Keratinocyte (primary cell): ENCODE measurements at regions not wholly inside any gene's neighbourhood (a gene's known extent, or its start where the extent isn't known, plus 50 kb on each side); places are given as distances from the start of the nearest gene placed in this dataset.

Source experiments
- DNase-seq: peaks from one replicate; pipeline ENCODE4 v3.0.0-alpha.2; 2011; ENCODE audit warnings: low read depth, missing footprints, low spot score
- FAIRE-seq: peaks from 2 replicates; lab custom pipeline; 2011; peaks lifted over from hg19 to GRCh38; lab: Jason Lieb, UNC
- H2AFZ ChIP-seq: 2 replicates; pipeline ENCODE4 v1.6.0; 2012; ENCODE audit warnings: low read length, control low read depth, inconsistent platforms; ENCODE audit not compliant: control insufficient read depth
- H3K27ac ChIP-seq: 2 replicates; pipeline ENCODE4 v1.5.1; 2011; ENCODE audit warnings: low read length; ENCODE audit not compliant: control insufficient read depth, insufficient read depth
- H3K27me3 ChIP-seq: 3 replicates; pipeline ENCODE4 v1.6.0; 2011; ENCODE audit warnings: low read length; ENCODE audit not compliant: control insufficient read depth, insufficient read depth; ENCODE audit errors: extremely low read depth
- H3K36me3 ChIP-seq, 2 experiments: 2 replicates in 1 of 2; 3 replicates in 1 of 2; pipeline ENCODE4 v1.5.1; 2011; ENCODE audit warnings: low read length in 2 of 2, mild to moderate bottlenecking in 1 of 2; ENCODE audit not compliant: control insufficient read depth in 2 of 2, insufficient read depth in 2 of 2; ENCODE audit errors: extremely low read depth in 1 of 2
- H3K4me1 ChIP-seq: 3 replicates; pipeline ENCODE4 v1.5.1; 2011; ENCODE audit warnings: low read length; ENCODE audit not compliant: control insufficient read depth, insufficient read depth; ENCODE audit errors: extremely low read depth
- H3K4me2 ChIP-seq: 3 replicates; pipeline ENCODE4 v1.6.0; 2011; ENCODE audit warnings: low read depth, low read length; ENCODE audit not compliant: control insufficient read depth, insufficient read depth; ENCODE audit errors: extremely low read depth
- H3K4me3 ChIP-seq, 3 experiments: fragments of 200-600 bp in 1 of 3; sonication (generic) in 1 of 3; 2 replicates in 2 of 3; 3 replicates in 1 of 3; pipeline ENCODE4 v1.5.1; 2011 to 2016; ENCODE audit warnings: low read length in 3 of 3, mild to moderate bottlenecking in 3 of 3, control low read depth in 2 of 3, inconsistent platforms in 1 of 3, low read depth in 1 of 3, mixed read lengths in 1 of 3, mixed run types in 1 of 3, moderate library complexity in 1 of 3; ENCODE audit not compliant: control insufficient read depth in 2 of 3, insufficient read depth in 2 of 3; ENCODE audit errors: extremely low read depth in 1 of 3
- H3K79me2 ChIP-seq: 2 replicates; pipeline ENCODE4 v1.6.0; 2012; ENCODE audit warnings: low read length; ENCODE audit not compliant: control insufficient read depth, insufficient read depth
- H3K9ac ChIP-seq: 3 replicates; pipeline ENCODE4 v1.6.0; 2011; ENCODE audit warnings: low read length; ENCODE audit not compliant: control insufficient read depth, insufficient read depth; ENCODE audit errors: extremely low read depth
- H3K9me1 ChIP-seq: 3 replicates; pipeline ENCODE4 v1.6.0; 2011; ENCODE audit warnings: low read length; ENCODE audit not compliant: control insufficient read depth, insufficient read depth; ENCODE audit errors: extremely low read depth
- H3K9me3 ChIP-seq: 2 replicates; pipeline ENCODE4 v1.5.1; 2012; ENCODE audit warnings: low read depth, low read length; ENCODE audit not compliant: control insufficient read depth
- H4K20me1 ChIP-seq: 3 replicates; pipeline ENCODE4 v1.6.0; 2011; ENCODE audit warnings: low read length; ENCODE audit not compliant: control insufficient read depth, insufficient read depth; ENCODE audit errors: extremely low read depth
- EZH2 ChIP-seq: IDR thresholded peaks from one replicate; pipeline ENCODE4 v1.6.1; 2012; ENCODE audit warnings: inconsistent platforms, mild to moderate bottlenecking, low read length, moderate library complexity
- dilution Hi-C: fragments of 300-500 bp; cut with MboI; formaldehyde crosslinking; loops from one replicate; pipeline ENCODE4 v1.7.0; 2020; ENCODE audit warnings: low sequenced_read_pairs; ENCODE audit not compliant: extremely low pct_ligation_motif_present
- TF ChIP-seq, protein P1 (sequence below), 3 experiments: IDR thresholded peaks in 1 of 3; conservative IDR thresholded peaks in 1 of 3; optimal IDR thresholded peaks in 1 of 3; 2 replicates in 2 of 3; 3 replicates in 1 of 3; pipeline versions ENCODE3 to v1.5.1; 2011; ENCODE audit warnings: low read length in 3 of 3, mild to moderate bottlenecking in 3 of 3, moderate library complexity in 2 of 3, control low read depth in 1 of 3, inconsistent platforms in 1 of 3; ENCODE audit not compliant: insufficient read depth in 2 of 3; ENCODE audit errors: extremely low read depth in 1 of 3

- FAIRE-seq (no peak), DNase-seq (no peak)
- no peak overlapping the region for H2AFZ ChIP-seq
- H3K4me2 ChIP-seq = no peak overlapping the region
- H3K36me3 ChIP-seq = no peaks in the 10 kb centered on the region
- dilution Hi-C loops = no loop called here
- TF ChIP-seq EZH2 = no peak
- TF ChIP-seq, protein P1, sequence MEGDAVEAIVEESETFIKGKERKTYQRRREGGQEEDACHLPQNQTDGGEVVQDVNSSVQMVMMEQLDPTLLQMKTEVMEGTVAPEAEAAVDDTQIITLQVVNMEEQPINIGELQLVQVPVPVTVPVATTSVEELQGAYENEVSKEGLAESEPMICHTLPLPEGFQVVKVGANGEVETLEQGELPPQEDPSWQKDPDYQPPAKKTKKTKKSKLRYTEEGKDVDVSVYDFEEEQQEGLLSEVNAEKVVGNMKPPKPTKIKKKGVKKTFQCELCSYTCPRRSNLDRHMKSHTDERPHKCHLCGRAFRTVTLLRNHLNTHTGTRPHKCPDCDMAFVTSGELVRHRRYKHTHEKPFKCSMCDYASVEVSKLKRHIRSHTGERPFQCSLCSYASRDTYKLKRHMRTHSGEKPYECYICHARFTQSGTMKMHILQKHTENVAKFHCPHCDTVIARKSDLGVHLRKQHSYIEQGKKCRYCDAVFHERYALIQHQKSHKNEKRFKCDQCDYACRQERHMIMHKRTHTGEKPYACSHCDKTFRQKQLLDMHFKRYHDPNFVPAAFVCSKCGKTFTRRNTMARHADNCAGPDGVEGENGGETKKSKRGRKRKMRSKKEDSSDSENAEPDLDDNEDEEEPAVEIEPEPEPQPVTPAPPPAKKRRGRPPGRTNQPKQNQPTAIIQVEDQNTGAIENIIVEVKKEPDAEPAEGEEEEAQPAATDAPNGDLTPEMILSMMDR (optimal IDR thresholded peaks at IDR 0.05 in 1 of 3, IDR thresholded peaks at IDR 0.05 in 1 of 3, conservative IDR thresholded peaks at IDR 0.05 in 1 of 3; ENCODE audit: extremely low read depth in 1 of 3, insufficient read depth in 2 of 3, low read length in 3 of 3) = no peak
- H3K9ac ChIP-seq = no peak overlapping the region
- H4K20me1 ChIP-seq = no peaks in the 10 kb centered on the region
- H3K27ac ChIP-seq = no peak overlapping the region
- H3K9me3 ChIP-seq = no peaks in the 10 kb centered on the region
- H3K9me1 ChIP-seq = no peaks in the 10 kb centered on the region
- no peak overlapping the region for H3K4me3 ChIP-seq
- no peaks in the 10 kb centered on the region for H3K79me2 ChIP-seq
- H3K4me1 ChIP-seq = peaks cover 18% of the 10 kb centered on the region
- no peaks in the 10 kb centered on the region for H3K27me3 ChIP-seq
Measured at GRCh38 chr7:41241641-41242040, 461.2 kb downstream of the INHBA start.

DNA sequence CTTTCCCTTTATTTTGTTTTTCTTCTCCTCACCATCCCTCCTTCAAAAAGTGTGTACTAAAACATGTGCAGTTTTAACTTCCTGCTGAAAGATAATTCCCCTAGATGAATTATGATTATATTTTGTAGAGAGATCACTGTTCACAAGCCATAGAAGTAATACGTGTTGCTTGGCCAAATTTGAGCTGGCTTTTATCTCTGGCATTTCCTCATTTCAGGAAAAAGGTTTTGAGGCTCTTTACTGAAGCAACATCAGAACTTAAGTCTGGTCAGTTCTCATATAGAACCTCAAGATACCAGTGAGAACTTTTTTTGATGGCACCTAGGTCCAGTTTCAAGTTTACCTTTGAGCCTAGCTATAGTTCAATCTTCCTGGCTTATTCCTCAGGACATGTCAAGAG is 463.3 kb downstream of the INHBA start:
- no peak for FAIRE-seq
- no peak overlapping the region for H3K4me3 ChIP-seq
- no peak for TF ChIP-seq EZH2
- H3K4me1 ChIP-seq = peaks cover 21% of the 10 kb centered on the region
- H4K20me1 ChIP-seq = no peaks in the 10 kb centered on the region
- no peaks in the 10 kb centered on the region for H3K79me2 ChIP-seq
- H3K9me1 ChIP-seq = no peaks in the 10 kb centered on the region
- H2AFZ ChIP-seq = no peak overlapping the region
- DNase-seq = no peak
- no peaks in the 10 kb centered on the region for H3K27me3 ChIP-seq
- H3K4me2 ChIP-seq = no peak overlapping the region
- dilution Hi-C loops = no loop called here
- H3K36me3 ChIP-seq = no peaks in the 10 kb centered on the region
- H3K9ac ChIP-seq = no peak overlapping the region
- H3K9me3 ChIP-seq = no peaks in the 10 kb centered on the region
- H3K27ac ChIP-seq = peak overlapping the region; percentile 81

DNA sequence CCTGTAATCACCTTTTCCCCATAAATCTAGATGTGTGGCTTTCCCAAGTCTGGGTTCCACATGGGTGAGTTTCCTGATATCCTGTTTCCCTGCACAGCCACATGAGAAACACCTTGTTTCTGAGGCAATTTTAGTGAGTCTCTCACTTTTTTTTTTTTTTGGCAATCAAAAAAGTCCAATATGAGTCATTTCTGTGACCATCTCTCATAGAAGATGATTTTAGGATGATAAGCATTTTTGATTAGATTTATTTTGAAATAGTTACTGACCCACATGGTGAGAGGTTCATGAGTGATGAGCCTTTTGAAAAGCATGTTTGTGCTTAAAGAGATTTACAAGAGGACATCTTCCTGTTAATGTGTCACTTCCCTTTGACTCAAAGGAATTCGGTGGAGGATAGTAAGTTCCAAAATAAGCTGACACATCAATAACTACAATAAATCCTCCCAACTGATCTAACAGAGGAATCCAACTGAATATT is 464.0 kb downstream of the INHBA start:
- no peaks in the 10 kb centered on the region for H3K9me1 ChIP-seq
- FAIRE-seq (peak; percentile 71), DNase-seq (peak; percentile 69)
- H3K79me2 ChIP-seq = no peaks in the 10 kb centered on the region
- no peak overlapping the region for H3K9ac ChIP-seq
- no peaks in the 10 kb centered on the region for H3K9me3 ChIP-seq
- peak overlapping the region; percentile 44 for H2AFZ ChIP-seq
- H3K36me3 ChIP-seq = no peaks in the 10 kb centered on the region
- no peaks in the 10 kb centered on the region for H4K20me1 ChIP-seq
- H3K4me1 ChIP-seq = peaks cover 22% of the 10 kb centered on the region
- peak overlapping the region; percentile 14 for H3K4me2 ChIP-seq
- H3K4me3 ChIP-seq = no peak overlapping the region
- H3K27me3 ChIP-seq = no peaks in the 10 kb centered on the region
- TF ChIP-seq, protein P1 (optimal IDR thresholded peaks at IDR 0.05 in 1 of 3, IDR thresholded peaks at IDR 0.05 in 1 of 3, conservative IDR thresholded peaks at IDR 0.05 in 1 of 3; ENCODE audit: extremely low read depth in 1 of 3, insufficient read depth in 2 of 3, low read length in 3 of 3) = no peak
- no peak for TF ChIP-seq EZH2
- dilution Hi-C loops = no loop called here
- H3K27ac ChIP-seq = peak overlapping the region; percentile 81
